ENCODE measurements at regions not wholly inside any gene's neighbourhood (a gene's known extent, or its start where the extent isn't known, plus 50 kb on each side); places are given as distances from the start of the nearest gene placed in this dataset.

- no peaks in the 10 kb centered on the region for H3K4me1 ChIP-seq (ENCODE audit: insufficient read depth, low read length, poor library complexity, severe bottlenecking)
- intact Hi-C loops (cut with micrococcal nuclease; ENCODE audit: unreplicated experiment), result no loop called here
- DNase-seq (ENCODE audit: low spot score), result no peak
- no peak for TF ChIP-seq EZH2phosphoT487 (IDR thresholded peaks at IDR 0.05; ENCODE audit: borderline replicate concordance, low read depth, low read length)
- TF ChIP-seq CTCF (conservative IDR thresholded peaks at IDR 0.05; ENCODE audit: low read length), result no peak
- H2AFZ ChIP-seq (ENCODE audit: low read length), result no peak overlapping the region
- BruUV-seq (replicated peaks), result no TSS peak
- H4K20me1 ChIP-seq (ENCODE audit: insufficient read depth, low read length), result no peaks in the 10 kb centered on the region
- no peak overlapping the region for H3K27ac ChIP-seq (ENCODE audit: low read depth, low read length, poor library complexity, severe bottlenecking)
- H3K9me2 ChIP-seq (ENCODE audit: insufficient read depth, low read length), result no peaks in the 10 kb centered on the region
- H3K4me3 ChIP-seq (ENCODE audit: low read depth, low read length, poor library complexity, severe bottlenecking), result no peak overlapping the region
- no peaks in the 10 kb centered on the region for H3K9me3 ChIP-seq (ENCODE audit: low read length)
- no peaks in the 10 kb centered on the region for H3K79me2 ChIP-seq (ENCODE audit: insufficient read depth, low read depth, low read length)
- H3K4me2 ChIP-seq (ENCODE audit: low read length), result no peak overlapping the region
- POLR2A ChIA-PET, result no interaction called here
- no peaks in the 10 kb centered on the region for H3K36me3 ChIP-seq (ENCODE audit: insufficient read depth, low read length)
- CTCF ChIA-PET (ENCODE audit: unreplicated experiment), result no interaction called here
Observed at GRCh38 chr18:54090856-54091255, 133.6 kb downstream of the MBD2 start.

DNA sequence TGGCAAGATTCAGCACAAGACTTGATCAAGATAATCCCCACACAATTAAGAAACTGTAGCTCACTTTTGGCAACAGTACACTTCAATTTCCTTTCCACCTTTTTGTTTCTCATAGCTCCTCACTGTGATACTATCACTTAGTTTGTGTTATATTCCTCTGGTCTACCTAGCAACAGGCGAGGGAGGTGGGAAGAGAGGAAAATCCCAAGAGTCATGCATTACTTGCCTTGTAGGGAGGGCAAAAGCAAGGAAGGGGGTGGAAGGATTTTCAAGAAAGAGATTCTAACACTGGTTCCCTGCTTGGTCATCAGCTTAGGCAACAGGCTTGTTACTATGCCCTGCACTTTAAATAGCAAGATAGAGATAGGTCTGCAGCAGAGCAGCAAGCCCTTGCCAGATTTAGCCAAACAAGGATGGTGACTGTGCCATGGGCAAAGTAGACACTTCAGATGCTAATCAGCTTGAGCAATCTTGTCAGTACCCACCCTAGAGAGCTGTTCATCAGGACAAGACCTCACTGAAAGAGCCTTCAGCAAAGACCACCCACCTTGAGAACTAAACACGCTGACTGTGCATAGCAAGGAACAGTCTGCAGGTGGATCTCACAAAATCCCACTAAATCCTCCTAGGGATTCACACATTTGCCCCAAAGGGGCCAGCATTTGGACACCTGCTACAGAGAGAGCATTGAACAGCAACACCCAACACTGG, 134.6 kb downstream of the MBD2 start:
- no peaks in the 10 kb centered on the region for H3K4me1 ChIP-seq (ENCODE audit: insufficient read depth, low read length, poor library complexity, severe bottlenecking)
- intact Hi-C loops (cut with micrococcal nuclease; ENCODE audit: unreplicated experiment), result no loop called here
- ChIA-PET CTCF (ENCODE audit: unreplicated experiment) (no interaction called here), POLR2A (no interaction called here)
- TF ChIP-seq EZH2phosphoT487 (IDR thresholded peaks at IDR 0.05; ENCODE audit: borderline replicate concordance, low read depth, low read length) (no peak), CTCF (conservative IDR thresholded peaks at IDR 0.05; ENCODE audit: low read length) (no peak)
- H4K20me1 ChIP-seq (ENCODE audit: insufficient read depth, low read length), result no peaks in the 10 kb centered on the region
- no peak overlapping the region for H2AFZ ChIP-seq (ENCODE audit: low read length)
- BruUV-seq (replicated peaks), result no TSS peak
- no peak overlapping the region for H3K4me2 ChIP-seq (ENCODE audit: low read length)
- H3K4me3 ChIP-seq (ENCODE audit: low read depth, low read length, poor library complexity, severe bottlenecking), result no peak overlapping the region
- no peaks in the 10 kb centered on the region for H3K79me2 ChIP-seq (ENCODE audit: insufficient read depth, low read depth, low read length)
- DNase-seq (ENCODE audit: low spot score), result no peak
- H3K9me2 ChIP-seq (ENCODE audit: insufficient read depth, low read length), result no peaks in the 10 kb centered on the region
- H3K27ac ChIP-seq (ENCODE audit: low read depth, low read length, poor library complexity, severe bottlenecking), result no peak overlapping the region
- H3K36me3 ChIP-seq (ENCODE audit: insufficient read depth, low read length), result no peaks in the 10 kb centered on the region
- no peaks in the 10 kb centered on the region for H3K9me3 ChIP-seq (ENCODE audit: low read length)

- no peaks in the 10 kb centered on the region for H3K9me3 ChIP-seq (ENCODE audit: low read length)
- no TSS peak for BruUV-seq (replicated peaks)
- no peaks in the 10 kb centered on the region for H4K20me1 ChIP-seq (ENCODE audit: insufficient read depth, low read length)
- ChIA-PET POLR2A (no interaction called here), CTCF (ENCODE audit: unreplicated experiment) (no interaction called here)
- no peaks in the 10 kb centered on the region for H3K36me3 ChIP-seq (ENCODE audit: insufficient read depth, low read length)
- TF ChIP-seq CTCF (conservative IDR thresholded peaks at IDR 0.05; ENCODE audit: low read length) (no peak), EZH2phosphoT487 (IDR thresholded peaks at IDR 0.05; ENCODE audit: borderline replicate concordance, low read depth, low read length) (no peak)
- intact Hi-C loops (cut with micrococcal nuclease; ENCODE audit: unreplicated experiment), result no loop called here
- H3K9me2 ChIP-seq (ENCODE audit: insufficient read depth, low read length), result no peaks in the 10 kb centered on the region
- no peaks in the 10 kb centered on the region for H3K79me2 ChIP-seq (ENCODE audit: insufficient read depth, low read depth, low read length)
- DNase-seq (ENCODE audit: low spot score), result no peak
- H3K27ac ChIP-seq (ENCODE audit: low read depth, low read length, poor library complexity, severe bottlenecking), result no peak overlapping the region
- no peak overlapping the region for H2AFZ ChIP-seq (ENCODE audit: low read length)
- H3K4me3 ChIP-seq (ENCODE audit: low read depth, low read length, poor library complexity, severe bottlenecking), result no peak overlapping the region
- H3K4me2 ChIP-seq (ENCODE audit: low read length), result no peak overlapping the region
- no peaks in the 10 kb centered on the region for H3K4me1 ChIP-seq (ENCODE audit: insufficient read depth, low read length, poor library complexity, severe bottlenecking)
Observed at GRCh38 chr18:54086863-54087262, 137.6 kb downstream of the MBD2 start.
